PC-3 (cell line): ENCODE measurements at regions not wholly inside any gene's neighbourhood (a gene's known extent, or its start where the extent isn't known, plus 50 kb on each side); places are given as distances from the start of the nearest gene placed in this dataset.

ENCODE experiments used
- ATAC-seq: fragments of 200-7000 bp; cut with Tn5 transposase; 2 replicates; pipeline ENCODE4 v1.9.1; 2020; ENCODE audit warnings: mild to moderate bottlenecking, moderate library complexity
- BruUV-seq: library from RNA; stranded (reverse); fragments of 400-500 nt; replicated peaks from 2 replicates; lab custom pipeline; 2021; lab: Mats Ljungman, UMichigan
- CTCF ChIA-PET: fragments of 300-600 bp; sonication (Branson Sonifier 250); formaldehyde crosslinking; loops from one replicate; lab custom pipeline; 2022; ENCODE audit warnings: antibody characterized with exemption; lab: Charles Lee
- POLR2A ChIA-PET: fragments of 300-600 bp; sonication (Branson Sonifier 250); formaldehyde crosslinking; loops from one replicate; lab custom pipeline; 2022; ENCODE audit warnings: antibody characterized with exemption; ENCODE audit not compliant: unreplicated experiment; lab: Charles Lee
- DNase-seq: peaks from one replicate; pipeline ENCODE4 v3.0.0-alpha.2; 2015
- H2AFZ ChIP-seq: fragments of 300-600 bp; sonication (generic); 2 replicates; pipeline ENCODE4 v1.6.0; 2016; ENCODE audit warnings: antibody characterized with exemption, low read length
- H3F3A ChIP-seq: fragments of 300-600 bp; sonication (generic); one replicate; pipeline ENCODE4 v1.6.0; 2017; ENCODE audit warnings: antibody characterized with exemption, low read length, control low read depth, mild to moderate bottlenecking; ENCODE audit not compliant: unreplicated experiment
- H3K27ac ChIP-seq: fragments of 300-600 bp; sonication (generic); 2 replicates; pipeline ENCODE4 v1.5.1; 2016; ENCODE audit warnings: mild to moderate bottlenecking, low read length
- H3K27me3 ChIP-seq: fragments of 300-600 bp; sonication (generic); 2 replicates; pipeline ENCODE4 v1.6.1; 2016; ENCODE audit warnings: low read length, mixed read lengths
- H3K36me3 ChIP-seq: fragments of 300-600 bp; sonication (generic); 2 replicates; pipeline ENCODE4 v1.6.1; 2016; ENCODE audit warnings: low read depth, mixed run types, low read length, mixed read lengths
- H3K4me1 ChIP-seq: fragments of 300-600 bp; sonication (generic); 2 replicates; pipeline ENCODE4 v1.5.1; 2016; ENCODE audit warnings: low read length; ENCODE audit not compliant: insufficient read depth
- H3K4me2 ChIP-seq: fragments of 300-600 bp; sonication (generic); 2 replicates; pipeline ENCODE4 v1.6.0; 2016; ENCODE audit warnings: low read length
- H3K4me3 ChIP-seq: fragments of 300-600 bp; sonication (generic); 2 replicates; pipeline ENCODE4 v1.5.1; 2016; ENCODE audit warnings: mild to moderate bottlenecking, low read length, mixed read lengths
- H3K79me2 ChIP-seq: fragments of 300-600 bp; sonication (generic); 2 replicates; pipeline ENCODE4 v1.6.1; 2017; ENCODE audit warnings: low read length, mixed read lengths
- H3K9ac ChIP-seq: fragments of 300-600 bp; sonication (generic); 2 replicates; pipeline ENCODE4 v1.6.0; 2016; ENCODE audit warnings: mild to moderate bottlenecking, low read length
- H3K9me2 ChIP-seq: fragments of 300-600 bp; sonication (generic); replicated peaks from 2 replicates; pipeline ENCODE4 v1.6.1; 2016; ENCODE audit warnings: mixed run types, low read length, mixed read lengths
- H3K9me3 ChIP-seq: fragments of 300-600 bp; sonication (generic); 2 replicates; pipeline ENCODE4 v1.6.1; 2016; ENCODE audit warnings: low read length, mixed read lengths
- H4K20me1 ChIP-seq: fragments of 300-600 bp; sonication (generic); 2 replicates; pipeline ENCODE4 v1.6.1; 2016; ENCODE audit warnings: low read length, mixed read lengths
- CTCF ChIP-seq: fragments of 300-600 bp; sonication (generic); conservative IDR thresholded peaks from 2 replicates; pipeline ENCODE4 v1.5.1; 2017; ENCODE audit warnings: antibody characterized with exemption, low read depth, mild to moderate bottlenecking, low read length
- EZH2 ChIP-seq: fragments of 300-600 bp; sonication (generic); IDR thresholded peaks from one replicate; pipeline ENCODE4 v1.6.1; 2017; ENCODE audit warnings: antibody characterized with exemption, mild to moderate bottlenecking, low read length; ENCODE audit not compliant: unreplicated experiment
- EZH2phosphoT487 ChIP-seq: fragments of 300-600 bp; sonication (generic); IDR thresholded peaks from 2 replicates; pipeline ENCODE4 v1.6.1; 2018; ENCODE audit warnings: mild to moderate bottlenecking, antibody characterized with exemption, low read length, borderline replicate concordance
- intact Hi-C: fragments of 100-400 bp; cut with micrococcal nuclease; formaldehyde crosslinking; loops from 2 replicates; pipeline ENCODE4 v1.9.0; 2023

GRCh38 chr6:105889902-105890301 is 196.2 kb upstream of the PRDM1 start:
- CTCF ChIA-PET, result interaction anchor here (0.5 kb wide), 1 partner anchor 29 kb away, joined by 3 read pairs; no protein-coding TSS in a partner anchor
- Histone ChIP-seq H3K9ac (no peak overlapping the region), H4K20me1 (no peaks in the 10 kb centered on the region), H3K4me3 (no peak overlapping the region), H3F3A (no peaks in the 10 kb centered on the region), H3K27ac (no peak overlapping the region), H3K79me2 (no peaks in the 10 kb centered on the region), H3K4me2 (no peak overlapping the region), H3K9me3 (no peaks in the 10 kb centered on the region), H3K36me3 (no peaks in the 10 kb centered on the region), H3K4me1 (peaks cover 4% of the 10 kb centered on the region; the same call in 1 of the 2 replicates), H2AFZ (no peak overlapping the region), H3K9me2 (no peaks in the 10 kb centered on the region), H3K27me3 (no peaks in the 10 kb centered on the region)
- TF ChIP-seq EZH2phosphoT487, result no peak
- TF ChIP-seq EZH2, result no peak
- TF ChIP-seq CTCF, result no peak
- DNase-seq (no peak), ATAC-seq (no peak)
- intact Hi-C loops, result no loop called here
- POLR2A ChIA-PET, result no interaction called here
- BruUV-seq, result no TSS peak

- DNase-seq (no peak), ATAC-seq (no peak)
- peaks cover 4% of the 10 kb centered on the region; the same call in 1 of the 2 replicates for H3K4me1 ChIP-seq
- no peak overlapping the region for H3K4me3 ChIP-seq
- H2AFZ ChIP-seq, result no peak overlapping the region
- no peaks in the 10 kb centered on the region for H3K79me2 ChIP-seq
- TF ChIP-seq EZH2phosphoT487, result no peak
- no peaks in the 10 kb centered on the region for H3F3A ChIP-seq
- H3K9me3 ChIP-seq, result no peaks in the 10 kb centered on the region
- H3K27ac ChIP-seq, result no peak overlapping the region
- H3K36me3 ChIP-seq, result no peaks in the 10 kb centered on the region
- no peaks in the 10 kb centered on the region for H3K9me2 ChIP-seq
- H3K9ac ChIP-seq, result no peak overlapping the region
- no TSS peak for BruUV-seq
- intact Hi-C loops, result no loop called here
- POLR2A ChIA-PET, result no interaction called here
- H3K4me2 ChIP-seq, result no peak overlapping the region
- H4K20me1 ChIP-seq, result no peaks in the 10 kb centered on the region
- CTCF ChIA-PET, result no interaction called here
- no peaks in the 10 kb centered on the region for H3K27me3 ChIP-seq
Observed at GRCh38 chr6:105886814-105887544, 199.2 kb upstream of the PRDM1 start.

GRCh38 chr6:105886066-105886813 is 199.9 kb upstream of the PRDM1 start:
- Histone ChIP-seq H3K4me3 (no peak overlapping the region), H3K4me1 (peaks cover 4% of the 10 kb centered on the region; the same call in 1 of the 2 replicates), H3F3A (no peaks in the 10 kb centered on the region), H3K9me2 (no peaks in the 10 kb centered on the region), H3K79me2 (no peaks in the 10 kb centered on the region), H3K27ac (no peak overlapping the region), H3K27me3 (no peaks in the 10 kb centered on the region), H3K4me2 (no peak overlapping the region), H3K9me3 (no peaks in the 10 kb centered on the region), H3K36me3 (no peaks in the 10 kb centered on the region), H4K20me1 (no peaks in the 10 kb centered on the region), H3K9ac (no peak overlapping the region), H2AFZ (no peak overlapping the region)
- no TSS peak for BruUV-seq
- no peak for DNase-seq
- no peak for ATAC-seq
- POLR2A ChIA-PET, result no interaction called here
- TF ChIP-seq CTCF (no peak), EZH2 (no peak), EZH2phosphoT487 (no peak)
- intact Hi-C loops, result no loop called here
- CTCF ChIA-PET, result no interaction called here
